ENCODE measurements at regions not wholly inside any gene's neighbourhood (a gene's known extent, or its start where the extent isn't known, plus 50 kb on each side); places are given as distances from the start of the nearest gene placed in this dataset.

GRCh38 chr18:64207820-64208219 is 58.9 kb upstream of the LINC00305 start:
- Mint-ChIP-seq H3K36me3 (ENCODE audit: unreplicated experiment) (no peaks in the 10 kb centered on the region), H3K4me1 (ENCODE audit: unreplicated experiment) (no peaks in the 10 kb centered on the region), H3K4me3 (ENCODE audit: unreplicated experiment) (no peak overlapping the region), H3K27me3 (ENCODE audit: unreplicated experiment) (peaks cover 9% of the 10 kb centered on the region), H3K27ac (ENCODE audit: unreplicated experiment) (no peak overlapping the region), H3K9me3 (ENCODE audit: unreplicated experiment) (no peaks in the 10 kb centered on the region)
- no peak for DNase-seq (ENCODE audit: extremely low spot score, unreplicated experiment)
- TF ChIP-seq, protein P1, sequence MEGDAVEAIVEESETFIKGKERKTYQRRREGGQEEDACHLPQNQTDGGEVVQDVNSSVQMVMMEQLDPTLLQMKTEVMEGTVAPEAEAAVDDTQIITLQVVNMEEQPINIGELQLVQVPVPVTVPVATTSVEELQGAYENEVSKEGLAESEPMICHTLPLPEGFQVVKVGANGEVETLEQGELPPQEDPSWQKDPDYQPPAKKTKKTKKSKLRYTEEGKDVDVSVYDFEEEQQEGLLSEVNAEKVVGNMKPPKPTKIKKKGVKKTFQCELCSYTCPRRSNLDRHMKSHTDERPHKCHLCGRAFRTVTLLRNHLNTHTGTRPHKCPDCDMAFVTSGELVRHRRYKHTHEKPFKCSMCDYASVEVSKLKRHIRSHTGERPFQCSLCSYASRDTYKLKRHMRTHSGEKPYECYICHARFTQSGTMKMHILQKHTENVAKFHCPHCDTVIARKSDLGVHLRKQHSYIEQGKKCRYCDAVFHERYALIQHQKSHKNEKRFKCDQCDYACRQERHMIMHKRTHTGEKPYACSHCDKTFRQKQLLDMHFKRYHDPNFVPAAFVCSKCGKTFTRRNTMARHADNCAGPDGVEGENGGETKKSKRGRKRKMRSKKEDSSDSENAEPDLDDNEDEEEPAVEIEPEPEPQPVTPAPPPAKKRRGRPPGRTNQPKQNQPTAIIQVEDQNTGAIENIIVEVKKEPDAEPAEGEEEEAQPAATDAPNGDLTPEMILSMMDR (IDR thresholded peaks at IDR 0.05) = no peak

DNA sequence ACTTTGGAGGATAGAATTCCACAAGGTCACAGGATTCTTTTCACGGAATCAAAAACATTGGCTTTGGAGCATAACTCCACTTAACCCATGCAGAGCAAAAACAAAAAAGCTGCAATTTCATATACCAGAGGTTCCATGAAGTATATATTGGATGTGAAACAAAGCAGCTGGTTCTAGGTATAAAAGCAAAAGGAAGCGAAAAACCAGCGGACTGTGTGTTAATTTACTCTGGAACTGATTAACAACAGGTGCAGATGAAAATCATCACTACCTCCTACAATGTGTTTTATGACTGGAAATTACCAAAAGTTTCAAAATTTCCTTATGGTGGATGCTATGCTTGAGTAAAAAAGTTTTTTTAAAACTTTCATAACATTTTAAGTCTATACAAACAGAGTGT is 54.4 kb upstream of the LINC00305 start:
- Mint-ChIP-seq H3K4me1 (ENCODE audit: unreplicated experiment) (no peaks in the 10 kb centered on the region), H3K27me3 (ENCODE audit: unreplicated experiment) (peaks cover 16% of the 10 kb centered on the region), H3K4me3 (ENCODE audit: unreplicated experiment) (no peak overlapping the region), H3K9me3 (ENCODE audit: unreplicated experiment) (no peaks in the 10 kb centered on the region), H3K27ac (ENCODE audit: unreplicated experiment) (no peak overlapping the region), H3K36me3 (ENCODE audit: unreplicated experiment) (no peaks in the 10 kb centered on the region)
- no peak for DNase-seq (ENCODE audit: extremely low spot score, unreplicated experiment)
- TF ChIP-seq, protein P1 (IDR thresholded peaks at IDR 0.05) = no peak

DNA sequence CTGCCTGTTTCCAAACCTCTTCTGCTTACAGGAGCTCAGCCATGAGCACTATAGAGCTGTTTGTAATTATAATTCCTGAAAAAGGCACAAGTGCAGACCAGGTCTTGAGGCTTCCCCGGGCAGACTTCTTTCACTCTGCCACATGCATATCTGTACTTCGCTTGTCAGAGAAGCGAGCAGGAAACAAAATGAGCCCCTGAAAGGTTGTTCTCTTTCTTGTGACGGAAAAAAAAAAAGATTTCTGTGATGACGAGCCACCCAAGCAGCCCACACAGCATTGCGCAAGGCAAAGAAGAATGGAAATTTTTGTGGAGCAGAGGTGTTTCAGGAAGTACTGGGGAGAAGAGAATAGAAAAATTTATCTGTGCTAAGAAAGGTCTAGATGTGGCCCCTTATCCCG is 54.0 kb upstream of the LINC00305 start:
- no peak for DNase-seq (ENCODE audit: extremely low spot score, unreplicated experiment)
- no peaks in the 10 kb centered on the region for H3K4me1 Mint-ChIP-seq (ENCODE audit: unreplicated experiment)
- no peaks in the 10 kb centered on the region for H3K9me3 Mint-ChIP-seq (ENCODE audit: unreplicated experiment)
- H3K36me3 Mint-ChIP-seq (ENCODE audit: unreplicated experiment) = no peaks in the 10 kb centered on the region
- H3K27ac Mint-ChIP-seq (ENCODE audit: unreplicated experiment) = no peak overlapping the region
- H3K4me3 Mint-ChIP-seq (ENCODE audit: unreplicated experiment) = no peak overlapping the region
- TF ChIP-seq, protein P1 (IDR thresholded peaks at IDR 0.05) = no peak
- H3K27me3 Mint-ChIP-seq (ENCODE audit: unreplicated experiment) = peaks cover 16% of the 10 kb centered on the region

- Mint-ChIP-seq H3K4me3 (ENCODE audit: unreplicated experiment) (no peak overlapping the region), H3K36me3 (ENCODE audit: unreplicated experiment) (no peaks in the 10 kb centered on the region), H3K9me3 (ENCODE audit: unreplicated experiment) (no peaks in the 10 kb centered on the region), H3K27ac (ENCODE audit: unreplicated experiment) (no peak overlapping the region), H3K4me1 (ENCODE audit: unreplicated experiment) (no peaks in the 10 kb centered on the region), H3K27me3 (ENCODE audit: unreplicated experiment) (peaks cover 16% of the 10 kb centered on the region)
- DNase-seq (ENCODE audit: extremely low spot score, unreplicated experiment) = no peak
- TF ChIP-seq, protein P1 (IDR thresholded peaks at IDR 0.05) = no peak
Observed at GRCh38 chr18:64202210-64202836, 53.4 kb upstream of the LINC00305 start.

- no peaks in the 10 kb centered on the region for H3K9me3 Mint-ChIP-seq (ENCODE audit: unreplicated experiment)
- TF ChIP-seq, protein P1 (IDR thresholded peaks at IDR 0.05) = no peak
- no peak for DNase-seq (ENCODE audit: extremely low spot score, unreplicated experiment)
- H3K36me3 Mint-ChIP-seq (ENCODE audit: unreplicated experiment) = no peaks in the 10 kb centered on the region
- H3K4me3 Mint-ChIP-seq (ENCODE audit: unreplicated experiment) = no peak overlapping the region
- no peaks in the 10 kb centered on the region for H3K4me1 Mint-ChIP-seq (ENCODE audit: unreplicated experiment)
- H3K27ac Mint-ChIP-seq (ENCODE audit: unreplicated experiment) = no peak overlapping the region
- H3K27me3 Mint-ChIP-seq (ENCODE audit: unreplicated experiment) = peaks cover 16% of the 10 kb centered on the region
Observed at GRCh38 chr18:64201781-64202180, 52.9 kb upstream of the LINC00305 start.

All from osteocyte (in vitro differentiated cells).